Naive thymus-derived CD4-positive, alpha-beta T cell (primary cell): ENCODE measurements at regions not wholly inside any gene's neighbourhood (a gene's known extent, or its start where the extent isn't known, plus 50 kb on each side); places are given as distances from the start of the nearest gene placed in this dataset.

Source experiments
- ATAC-seq: fragments of 150-1000 bp; cut with Tn5 transposase; 2 replicates; pipeline ENCODE4 v1.10.0; 2021; ENCODE audit warnings: mild to moderate bottlenecking, moderate library complexity
- CTCF ChIA-PET: fragments of 350-600 bp; sonication (Branson Sonifier 250); formaldehyde crosslinking; loops from one replicate; lab custom pipeline; 2021; ENCODE audit warnings: antibody characterized with exemption; lab: Charles Lee
- POLR2A ChIA-PET: fragments of 350-600 bp; sonication (Branson Sonifier 250); formaldehyde crosslinking; loops from one replicate; lab custom pipeline; 2021; ENCODE audit warnings: antibody characterized with exemption, inconsistent platforms; lab: Charles Lee
- DNase-seq, 9 donors: peaks; one replicate each; pipeline versions ENCODE4 v3.0.0 to v3.0.0-alpha.2; 2020 to 2022; ENCODE audit warnings: mixed read lengths in 1 of 9
- H3K27ac ChIP-seq: one replicate; pipeline ENCODE4 v1.7.0; 2013; ENCODE audit warnings: mild to moderate bottlenecking, low read depth, low read length, moderate library complexity
- H3K27me3 ChIP-seq, 2 donors: one replicate each; pipeline ENCODE4 v1.7.0; 2013; ENCODE audit warnings: low read length in 2 of 2, mild to moderate bottlenecking in 2 of 2, moderate library complexity in 2 of 2; ENCODE audit not compliant: control insufficient read depth in 2 of 2, insufficient read depth in 2 of 2
- H3K36me3 ChIP-seq, 3 experiments: 1 replicate in 2 of 3; 2 replicates in 1 of 3; pipeline ENCODE4 v1.7.0; 2013; ENCODE audit warnings: low read length in 3 of 3, mild to moderate bottlenecking in 3 of 3, moderate library complexity in 1 of 3; ENCODE audit not compliant: insufficient read depth in 3 of 3, control insufficient read depth in 2 of 3
- H3K4me1 ChIP-seq, 2 donors: one replicate each; pipeline ENCODE4 v1.7.0; 2013; ENCODE audit warnings: low read length in 2 of 2, mild to moderate bottlenecking in 2 of 2, moderate library complexity in 1 of 2; ENCODE audit not compliant: control insufficient read depth in 2 of 2, insufficient read depth in 2 of 2
- H3K4me3 ChIP-seq: 2 replicates; pipeline ENCODE4 v1.7.0; 2013; ENCODE audit warnings: mild to moderate bottlenecking, low read length
- H3K9me3 ChIP-seq, 3 experiments: 1 replicate in 2 of 3; 2 replicates in 1 of 3; pipeline ENCODE4 v1.7.0; 2013; ENCODE audit warnings: low read length in 3 of 3; ENCODE audit not compliant: control insufficient read depth in 2 of 3
- H3K27ac Mint-ChIP-seq, 9 donors: one replicate each; pipeline ENCODE4 v1.8.0; 2020 to 2022; ENCODE audit warnings: mixed read lengths in 9 of 9, mild to moderate bottlenecking in 8 of 9, moderate library complexity in 5 of 9, inconsistent platforms in 2 of 9
- H3K27me3 Mint-ChIP-seq, 5 donors: one replicate each; pipeline ENCODE4 v1.8.0; 2021 to 2022; ENCODE audit warnings: mixed read lengths in 5 of 5, mild to moderate bottlenecking in 1 of 5
- H3K36me3 Mint-ChIP-seq, 5 donors: one replicate each; pipeline ENCODE4 v1.8.0; 2020 to 2022; ENCODE audit warnings: mixed read lengths in 5 of 5, mild to moderate bottlenecking in 3 of 5, inconsistent platforms in 1 of 5
- H3K4me1 Mint-ChIP-seq, 7 donors: one replicate each; pipeline ENCODE4 v1.8.0; 2020 to 2022; ENCODE audit warnings: mixed read lengths in 7 of 7, mild to moderate bottlenecking in 3 of 7, inconsistent platforms in 1 of 7
- H3K4me3 Mint-ChIP-seq, 10 donors: one replicate each; pipeline ENCODE4 v1.8.0; 2020 to 2022; ENCODE audit warnings: mild to moderate bottlenecking in 10 of 10, mixed read lengths in 10 of 10, moderate library complexity in 6 of 10, inconsistent platforms in 2 of 10
- H3K9me3 Mint-ChIP-seq, 11 donors: one replicate each; pipeline ENCODE4 v1.8.0; 2020 to 2022; ENCODE audit warnings: mixed read lengths in 11 of 11, mild to moderate bottlenecking in 4 of 11, inconsistent platforms in 1 of 11, moderate library complexity in 1 of 11
- intact Hi-C, 2 donors: fragments of 100-400 bp; cut with micrococcal nuclease; formaldehyde crosslinking; loops; one replicate each; pipeline ENCODE4 v1.15.1; 2023

DNA sequence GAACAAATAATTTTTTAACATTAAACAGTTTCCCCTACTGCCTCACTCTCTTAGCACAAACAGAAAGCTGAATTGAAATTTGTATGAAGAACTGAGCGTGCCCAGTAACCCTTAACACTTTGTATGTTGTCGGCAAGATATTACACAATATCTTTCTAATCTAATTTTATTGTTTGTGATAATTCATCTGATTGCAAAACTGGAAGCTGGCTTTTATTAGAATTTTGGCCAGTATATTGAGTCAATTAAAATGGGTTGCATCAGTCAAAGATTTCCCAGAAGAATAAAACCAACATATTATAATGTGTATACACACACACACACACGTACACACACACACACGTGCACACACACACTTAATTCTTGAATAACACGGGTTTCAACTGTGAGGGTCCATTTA, 2332.1 kb downstream of the PCDH7 start:
- no peaks in the 10 kb centered on the region for H3K4me1 Mint-ChIP-seq
- no peaks in the 10 kb centered on the region for H3K27me3 Mint-ChIP-seq
- no peaks in the 10 kb centered on the region for H3K9me3 ChIP-seq
- no peaks in the 10 kb centered on the region for H3K36me3 Mint-ChIP-seq
- peaks cover 0 to 28% (median 2%) of the 10 kb centered on the region in 11 donors for H3K9me3 Mint-ChIP-seq
- ATAC-seq (no peak), DNase-seq (no peak)
- no peak overlapping the region for H3K4me3 ChIP-seq
- no peak overlapping the region for H3K27ac Mint-ChIP-seq
- ChIA-PET POLR2A (no interaction called here), CTCF (no interaction called here)
- no peak overlapping the region for H3K27ac ChIP-seq
- no peaks in the 10 kb centered on the region for H3K36me3 ChIP-seq
- no peaks in the 10 kb centered on the region for H3K4me1 ChIP-seq
- H3K27me3 ChIP-seq, result no peaks in the 10 kb centered on the region
- intact Hi-C loops, result no loop called here
- H3K4me3 Mint-ChIP-seq, result no peak overlapping the region

DNA sequence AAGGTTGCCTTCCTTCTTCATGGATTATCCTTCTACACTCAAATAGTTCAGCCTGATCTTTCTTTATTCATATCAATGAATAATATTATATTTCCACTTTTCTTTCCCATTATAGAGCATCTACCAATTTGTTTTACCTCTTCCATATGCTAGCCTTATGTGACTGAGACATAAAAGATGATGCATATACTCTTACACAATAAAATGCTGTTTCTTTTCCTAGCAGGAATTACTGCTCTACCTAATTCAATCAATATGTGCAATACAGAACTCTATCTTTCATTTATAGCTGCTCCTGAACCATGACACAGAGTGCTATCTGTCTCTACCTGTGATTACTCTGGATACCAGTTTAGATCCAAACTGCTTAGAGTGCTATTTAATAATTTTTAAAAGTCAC, 2334.0 kb downstream of the PCDH7 start:
- H3K4me3 Mint-ChIP-seq, result no peak overlapping the region
- no peaks in the 10 kb centered on the region for H3K4me1 Mint-ChIP-seq
- H3K9me3 Mint-ChIP-seq, result peaks cover 0 to 37% (median 2%) of the 10 kb centered on the region in 11 donors
- intact Hi-C loops, result no loop called here
- no peak for DNase-seq
- CTCF ChIA-PET, result no interaction called here
- no peaks in the 10 kb centered on the region for H3K27me3 ChIP-seq
- H3K9me3 ChIP-seq, result no peaks in the 10 kb centered on the region
- H3K36me3 Mint-ChIP-seq, result no peaks in the 10 kb centered on the region
- no peak for ATAC-seq
- H3K36me3 ChIP-seq, result no peaks in the 10 kb centered on the region
- no peaks in the 10 kb centered on the region for H3K27me3 Mint-ChIP-seq
- POLR2A ChIA-PET, result no interaction called here
- no peak overlapping the region for H3K4me3 ChIP-seq
- no peaks in the 10 kb centered on the region for H3K4me1 ChIP-seq
- H3K27ac ChIP-seq, result no peak overlapping the region
- H3K27ac Mint-ChIP-seq, result no peak overlapping the region

- no peaks in the 10 kb centered on the region for H3K4me1 Mint-ChIP-seq
- H3K27ac Mint-ChIP-seq, result no peak overlapping the region
- no peak for DNase-seq
- Histone ChIP-seq H3K36me3 (no peaks in the 10 kb centered on the region), H3K9me3 (no peaks in the 10 kb centered on the region), H3K4me3 (no peak overlapping the region), H3K27me3 (no peaks in the 10 kb centered on the region), H3K27ac (no peak overlapping the region), H3K4me1 (no peaks in the 10 kb centered on the region)
- ATAC-seq, result no peak
- H3K36me3 Mint-ChIP-seq, result no peaks in the 10 kb centered on the region
- CTCF ChIA-PET, result no interaction called here
- no peak overlapping the region for H3K4me3 Mint-ChIP-seq
- POLR2A ChIA-PET, result no interaction called here
- peaks cover 0 to 37% (median 2%) of the 10 kb centered on the region in 11 donors for H3K9me3 Mint-ChIP-seq
- H3K27me3 Mint-ChIP-seq, result no peaks in the 10 kb centered on the region
- intact Hi-C loops, result no loop called here
Measured at GRCh38 chr4:33054656-33055196, 2334.6 kb downstream of the PCDH7 start.

- no peak overlapping the region for H3K4me3 Mint-ChIP-seq
- POLR2A ChIA-PET, result no interaction called here
- no peaks in the 10 kb centered on the region for H3K4me1 ChIP-seq
- CTCF ChIA-PET, result no interaction called here
- DNase-seq (no peak), ATAC-seq (no peak)
- H3K27me3 Mint-ChIP-seq, result no peaks in the 10 kb centered on the region
- no peak overlapping the region for H3K27ac ChIP-seq
- no peaks in the 10 kb centered on the region for H3K4me1 Mint-ChIP-seq
- intact Hi-C loops, result no loop called here
- no peak overlapping the region for H3K27ac Mint-ChIP-seq
- no peaks in the 10 kb centered on the region for H3K36me3 ChIP-seq
- H3K9me3 ChIP-seq, result no peaks in the 10 kb centered on the region
- H3K4me3 ChIP-seq, result no peak overlapping the region
- no peaks in the 10 kb centered on the region for H3K27me3 ChIP-seq
- H3K9me3 Mint-ChIP-seq, result peaks cover 0 to 32% (median 2%) of the 10 kb centered on the region in 11 donors
- no peaks in the 10 kb centered on the region for H3K36me3 Mint-ChIP-seq
Measured at GRCh38 chr4:33057736-33058135, 2337.6 kb downstream of the PCDH7 start.

GRCh38 chr4:33058998-33059397, 2338.8 kb downstream of the PCDH7 start:
- Mint-ChIP-seq H3K4me3 (no peak overlapping the region), H3K36me3 (no peaks in the 10 kb centered on the region), H3K27me3 (no peaks in the 10 kb centered on the region), H3K27ac (no peak overlapping the region), H3K9me3 (peaks cover 0 to 27% (median 3%) of the 10 kb centered on the region in 11 donors), H3K4me1 (no peaks in the 10 kb centered on the region)
- Histone ChIP-seq H3K36me3 (no peaks in the 10 kb centered on the region), H3K4me3 (no peak overlapping the region), H3K4me1 (no peaks in the 10 kb centered on the region), H3K9me3 (no peaks in the 10 kb centered on the region), H3K27me3 (no peaks in the 10 kb centered on the region), H3K27ac (no peak overlapping the region)
- CTCF ChIA-PET, result no interaction called here
- DNase-seq (no peak), ATAC-seq (no peak)
- intact Hi-C loops, result no loop called here
- POLR2A ChIA-PET, result no interaction called here

DNA sequence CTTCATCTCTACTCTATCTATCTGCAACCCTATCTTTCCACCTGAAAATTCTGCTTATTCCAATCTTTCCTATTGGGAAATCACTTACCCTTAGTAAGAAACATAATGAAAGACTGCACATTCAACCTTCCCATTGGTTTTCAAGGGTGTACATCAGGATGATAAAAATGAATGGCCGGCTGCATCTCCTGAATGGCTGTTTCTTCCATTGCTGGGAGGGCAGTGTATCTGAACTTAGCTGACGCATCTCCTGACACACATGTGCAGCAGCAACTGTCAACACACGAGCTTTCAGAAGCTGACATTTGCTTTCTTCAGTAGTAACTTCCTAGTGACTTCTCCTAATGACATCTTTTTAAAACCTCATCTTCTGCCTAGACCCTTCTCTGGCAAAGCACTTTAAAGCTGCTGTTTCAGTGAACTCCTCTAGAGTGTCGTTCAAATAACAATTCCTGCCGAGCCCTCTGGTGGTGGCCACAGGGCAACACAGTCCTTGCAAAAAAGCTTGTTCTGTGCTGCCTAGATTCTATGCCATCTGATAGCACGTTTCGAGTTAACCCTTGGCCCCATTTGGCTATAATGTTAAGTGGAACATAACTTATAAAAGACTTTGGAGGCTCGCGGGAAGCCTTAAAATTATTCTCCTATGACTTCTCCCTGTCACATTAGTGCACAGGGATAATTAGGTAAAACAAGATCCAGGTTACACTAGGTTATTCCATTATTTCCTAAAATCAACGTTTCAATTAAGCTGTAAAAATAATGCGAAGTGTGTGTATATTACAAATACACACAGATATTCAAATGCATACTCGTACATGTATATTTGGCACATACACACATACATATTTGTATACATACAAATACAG, 2340.7 kb downstream of the PCDH7 start:
- H3K27me3 ChIP-seq, result no peaks in the 10 kb centered on the region
- H3K9me3 Mint-ChIP-seq, result peaks cover 0 to 15% (median 0%) of the 10 kb centered on the region in 11 donors
- POLR2A ChIA-PET, result no interaction called here
- H3K4me1 Mint-ChIP-seq, result no peaks in the 10 kb centered on the region
- H3K36me3 ChIP-seq, result no peaks in the 10 kb centered on the region
- H3K4me3 ChIP-seq, result no peak overlapping the region
- no peak overlapping the region for H3K27ac ChIP-seq
- no peak overlapping the region for H3K4me3 Mint-ChIP-seq
- no peaks in the 10 kb centered on the region for H3K4me1 ChIP-seq
- no peak for DNase-seq
- intact Hi-C loops, result no loop called here
- H3K27me3 Mint-ChIP-seq, result no peaks in the 10 kb centered on the region
- H3K27ac Mint-ChIP-seq, result no peak overlapping the region
- ATAC-seq, result no peak
- H3K9me3 ChIP-seq, result no peaks in the 10 kb centered on the region
- no peaks in the 10 kb centered on the region for H3K36me3 Mint-ChIP-seq
- CTCF ChIA-PET, result no interaction called here

DNA sequence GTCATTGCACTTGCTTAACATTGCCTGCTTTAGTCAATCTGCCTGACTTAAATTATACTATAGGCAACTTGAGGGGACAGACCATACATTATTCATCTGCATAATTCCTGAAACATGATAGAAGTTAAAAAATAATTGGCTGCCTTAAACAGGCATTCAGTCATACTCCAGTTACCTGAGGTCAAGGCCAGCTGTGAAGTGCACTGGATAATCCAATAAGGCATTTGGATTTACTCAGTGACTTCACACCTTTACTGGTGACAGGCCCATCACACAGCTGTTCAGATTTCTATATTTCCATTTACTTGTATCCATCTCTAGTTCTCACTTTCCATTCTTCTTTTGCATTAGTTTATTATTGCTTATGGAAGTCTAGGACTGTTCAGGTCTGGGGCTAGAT, 2341.6 kb downstream of the PCDH7 start:
- Histone ChIP-seq H3K9me3 (no peaks in the 10 kb centered on the region), H3K27me3 (no peaks in the 10 kb centered on the region), H3K4me3 (no peak overlapping the region), H3K27ac (no peak overlapping the region), H3K36me3 (no peaks in the 10 kb centered on the region), H3K4me1 (no peaks in the 10 kb centered on the region)
- Mint-ChIP-seq H3K4me1 (no peaks in the 10 kb centered on the region), H3K27me3 (no peaks in the 10 kb centered on the region), H3K4me3 (no peak overlapping the region), H3K36me3 (no peaks in the 10 kb centered on the region), H3K27ac (no peak overlapping the region), H3K9me3 (peaks cover 0 to 15% (median 0%) of the 10 kb centered on the region in 11 donors)
- POLR2A ChIA-PET, result no interaction called here
- intact Hi-C loops, result no loop called here
- CTCF ChIA-PET, result no interaction called here
- ATAC-seq, result no peak
- DNase-seq, result no peak
